ENCODE measurements at regions not wholly inside any gene's neighbourhood (a gene's known extent, or its start where the extent isn't known, plus 50 kb on each side); places are given as distances from the start of the nearest gene placed in this dataset.

DNA sequence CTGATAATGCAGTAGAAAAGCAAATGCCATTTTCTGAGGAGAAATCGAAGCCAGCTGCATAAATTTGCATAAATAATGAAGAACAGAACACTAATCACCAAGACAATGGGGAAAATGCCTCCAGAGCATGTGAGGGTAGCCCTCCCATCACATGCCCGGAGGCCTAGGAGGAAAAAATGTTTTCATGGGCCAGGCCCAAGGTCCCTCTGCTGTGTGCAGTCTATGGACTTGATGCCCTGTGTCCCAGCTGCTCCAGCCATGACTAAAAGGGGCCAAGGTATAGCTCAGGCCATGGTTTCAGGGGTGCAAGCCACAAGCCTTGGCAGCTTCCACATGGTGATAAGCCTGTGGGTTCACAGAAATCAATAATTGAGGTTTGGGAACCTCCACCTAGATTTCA, 164.1 kb downstream of the HAO1 start:
- 9% methylated on average over 2 of the region's 2 CpGs for WGBS (ENCODE audit: low lambda C conversion rate)
- no peaks in the 10 kb centered on the region for H3F3A ChIP-seq (replicated peaks; ENCODE audit: insufficient read depth)
- no peaks in the 10 kb centered on the region for H3K79me2 ChIP-seq (ENCODE audit: insufficient read depth)
- no peaks in the 10 kb centered on the region for H3K9me2 ChIP-seq
- H2AFZ ChIP-seq (ENCODE audit: low read depth) = no peak overlapping the region
- H3K9ac ChIP-seq = no peak overlapping the region
- H3K4me2 ChIP-seq = no peak overlapping the region
- no peaks in the 10 kb centered on the region for H3K4me1 ChIP-seq (ENCODE audit: control insufficient read depth in 1 of 2, insufficient read depth in 2 of 2, low read depth in 1 of 2, low read length in 1 of 2)
- no peak for DNase-seq
- no peaks in the 10 kb centered on the region for H3K27me3 ChIP-seq (ENCODE audit: insufficient read depth)
- CTCF ChIA-PET = no interaction called here
- no peaks in the 10 kb centered on the region for H4K20me1 ChIP-seq (ENCODE audit: insufficient read depth)
- H3K36me3 ChIP-seq (replicated peaks in 1 of 2; ENCODE audit: control insufficient read depth in 1 of 2, insufficient read depth in 2 of 2, low read length in 1 of 2) = no peaks in the 10 kb centered on the region
- no peak overlapping the region for H3K4me3 ChIP-seq (ENCODE audit: low read depth in 2 of 2, low read length in 1 of 2)
- POLR2A ChIA-PET = no interaction called here
- TF ChIP-seq TCF12 (IDR thresholded peaks at IDR 0.05) (no peak), SIN3A (IDR thresholded peaks at IDR 0.05; ENCODE audit: borderline replicate concordance, low read depth, low read length) (no peak), ZBTB33 (IDR thresholded peaks at IDR 0.05; ENCODE audit: borderline replicate concordance, low read depth) (no peak), GABPA (IDR thresholded peaks at IDR 0.05; ENCODE audit: low read depth) (no peak)
- H3K9me3 ChIP-seq = no peaks in the 10 kb centered on the region
- no peak overlapping the region for H3K27ac ChIP-seq (ENCODE audit: low read depth in 2 of 2, low read length in 1 of 2)

DNA sequence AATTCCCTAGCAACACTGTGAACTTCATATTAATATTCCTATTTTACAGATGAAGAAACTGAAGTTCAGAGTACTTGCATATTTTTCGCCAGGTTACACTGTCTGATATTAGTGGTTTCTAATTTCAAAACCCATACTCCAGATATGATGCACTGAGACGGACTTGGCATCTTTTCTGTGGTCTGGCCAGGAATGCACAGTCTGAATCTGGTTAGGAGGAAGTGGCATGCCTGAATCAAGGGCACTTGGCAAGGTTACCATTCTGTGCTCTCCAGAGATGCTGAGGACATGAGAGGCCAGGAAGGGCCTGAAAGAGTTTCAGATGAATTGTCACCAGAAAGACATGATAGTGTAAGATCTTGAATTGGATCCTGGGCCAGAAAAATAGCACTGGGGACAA, 150.1 kb downstream of the HAO1 start:
- no peaks in the 10 kb centered on the region for H3K36me3 ChIP-seq (replicated peaks in 1 of 2; ENCODE audit: control insufficient read depth in 1 of 2, insufficient read depth in 2 of 2, low read length in 1 of 2)
- POLR2A ChIA-PET = no interaction called here
- CTCF ChIA-PET = no interaction called here
- TF ChIP-seq MAX (IDR thresholded peaks at IDR 0.05; ENCODE audit: low read depth) (peak; percentile 30; the same call in 1 of the 2 replicates), TCF12 (IDR thresholded peaks at IDR 0.05) (peak; percentile 80), FOSL2 (IDR thresholded peaks at IDR 0.05; ENCODE audit: borderline replicate concordance, low read depth) (peak; percentile 28; the same call in 1 of the 2 replicates), EP300 (IDR thresholded peaks at IDR 0.05; ENCODE audit: borderline replicate concordance in 1 of 2, low read depth in 1 of 2, low read length in 1 of 2) (no peak; a peak in 1 of 4 replicates), TEAD4 (IDR thresholded peaks at IDR 0.05; ENCODE audit: borderline replicate concordance, insufficient read depth) (peak; percentile 65; the same call in 1 of the 2 replicates), RCOR1 (IDR thresholded peaks at IDR 0.05; ENCODE audit: low read length) (no peak), NRF1 (IDR thresholded peaks at IDR 0.05; ENCODE audit: low read depth, low read length) (no peak), PBX3 (IDR thresholded peaks at IDR 0.05) (peak; percentile 42; the same call in 1 of the 2 replicates), ZBTB33 (IDR thresholded peaks at IDR 0.05; ENCODE audit: borderline replicate concordance, low read depth) (no peak), REST (IDR thresholded peaks at IDR 0.05; ENCODE audit: low read depth, low read length) (0 out of 2 replicates have a peak, but pooled peaks have one; percentile 34), EZH2phosphoT487 (IDR thresholded peaks at IDR 0.05; ENCODE audit: borderline replicate concordance, low read depth) (no peak), SIN3A (IDR thresholded peaks at IDR 0.05; ENCODE audit: borderline replicate concordance, low read depth, low read length) (no peak)
- TF ChIP-seq, protein P1, sequence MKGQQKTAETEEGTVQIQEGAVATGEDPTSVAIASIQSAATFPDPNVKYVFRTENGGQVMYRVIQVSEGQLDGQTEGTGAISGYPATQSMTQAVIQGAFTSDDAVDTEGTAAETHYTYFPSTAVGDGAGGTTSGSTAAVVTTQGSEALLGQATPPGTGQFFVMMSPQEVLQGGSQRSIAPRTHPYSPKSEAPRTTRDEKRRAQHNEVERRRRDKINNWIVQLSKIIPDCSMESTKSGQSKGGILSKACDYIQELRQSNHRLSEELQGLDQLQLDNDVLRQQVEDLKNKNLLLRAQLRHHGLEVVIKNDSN (IDR thresholded peaks at IDR 0.05; ENCODE audit: borderline replicate concordance, low read depth) = no peak
- TF ChIP-seq, protein P2, sequence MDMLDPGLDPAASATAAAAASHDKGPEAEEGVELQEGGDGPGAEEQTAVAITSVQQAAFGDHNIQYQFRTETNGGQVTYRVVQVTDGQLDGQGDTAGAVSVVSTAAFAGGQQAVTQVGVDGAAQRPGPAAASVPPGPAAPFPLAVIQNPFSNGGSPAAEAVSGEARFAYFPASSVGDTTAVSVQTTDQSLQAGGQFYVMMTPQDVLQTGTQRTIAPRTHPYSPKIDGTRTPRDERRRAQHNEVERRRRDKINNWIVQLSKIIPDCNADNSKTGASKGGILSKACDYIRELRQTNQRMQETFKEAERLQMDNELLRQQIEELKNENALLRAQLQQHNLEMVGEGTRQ (IDR thresholded peaks at IDR 0.05; ENCODE audit: borderline replicate concordance, low read depth, low read length) = no peak

More for the DNA sequence above, 150.1 kb downstream of the HAO1 start:
- DNase-seq = no peak
- 15% methylated on average over 2 of the region's 2 CpGs for WGBS (ENCODE audit: low lambda C conversion rate)
- H3K4me2 ChIP-seq = no peak overlapping the region
- no peak overlapping the region for H3K9ac ChIP-seq
- H3K9me2 ChIP-seq = no peaks in the 10 kb centered on the region
- H2AFZ ChIP-seq (ENCODE audit: low read depth) = no peak overlapping the region
- no peaks in the 10 kb centered on the region for H3K9me3 ChIP-seq
- H3K27ac ChIP-seq (ENCODE audit: low read depth in 2 of 2, low read length in 1 of 2) = peak overlapping the region in 1 of 2 experiments; percentile 33; a peak in 1 of 4 replicates
- H3K4me1 ChIP-seq (ENCODE audit: control insufficient read depth in 1 of 2, insufficient read depth in 2 of 2, low read depth in 1 of 2, low read length in 1 of 2) = 0 out of 4 replicates have a peak, but pooled peaks cover 0 to 5% of the 10 kb centered on the region in 2 experiments
- H3F3A ChIP-seq (replicated peaks; ENCODE audit: insufficient read depth) = peaks cover 7% of the 10 kb centered on the region
- no peaks in the 10 kb centered on the region for H4K20me1 ChIP-seq (ENCODE audit: insufficient read depth)
- H3K4me3 ChIP-seq (ENCODE audit: low read depth in 2 of 2, low read length in 1 of 2) = no peak overlapping the region
- H3K27me3 ChIP-seq (ENCODE audit: insufficient read depth) = no peaks in the 10 kb centered on the region
- no peaks in the 10 kb centered on the region for H3K79me2 ChIP-seq (ENCODE audit: insufficient read depth)
